Ectodermal cell (in vitro differentiated cells): ENCODE measurements at regions not wholly inside any gene's neighbourhood (a gene's known extent, or its start where the extent isn't known, plus 50 kb on each side); places are given as distances from the start of the nearest gene placed in this dataset.
"Not testable (repeated sequence)": the region's sequence is repeated elsewhere in the genome, so short reads cannot be mapped to it uniquely, and the experiment has no call there.

ENCODE experiments used
- H3K27ac ChIP-seq: 2 replicates; pipeline ENCODE4 v1.7.0; 2013; ENCODE audit warnings: mild to moderate bottlenecking, low read depth, low read length; ENCODE audit not compliant: insufficient read depth, poor library complexity, severe bottlenecking
- H3K27me3 ChIP-seq: 2 replicates; pipeline ENCODE4 v1.7.0; 2013; ENCODE audit warnings: mild to moderate bottlenecking, low read length; ENCODE audit not compliant: insufficient read depth, control insufficient read depth, poor library complexity, severe bottlenecking
- H3K36me3 ChIP-seq: one replicate; pipeline ENCODE4 v1.7.0; 2013; ENCODE audit warnings: low read length; ENCODE audit not compliant: control insufficient read depth, insufficient read depth
- H3K4me1 ChIP-seq: one replicate; pipeline ENCODE4 v1.7.0; 2013; ENCODE audit warnings: low read length; ENCODE audit not compliant: control insufficient read depth, insufficient read depth
- H3K4me3 ChIP-seq: 2 replicates; pipeline ENCODE4 v1.7.0; 2013; ENCODE audit warnings: low read depth, low read length, control low read depth; ENCODE audit not compliant: insufficient read depth
- H3K9me3 ChIP-seq: 2 replicates; pipeline ENCODE4 v1.7.0; 2013; ENCODE audit warnings: mild to moderate bottlenecking, low read length, moderate library complexity; ENCODE audit not compliant: control insufficient read depth
- WGBS, 2 experiments: methylation state at CpG; one replicate each; pipeline ENCODE4 v1.1.7; 2013; ENCODE audit warnings: missing lambda C conversion rate in 2 of 2; 5-methylcytosine and 5-hydroxymethylcytosine counted together

DNA sequence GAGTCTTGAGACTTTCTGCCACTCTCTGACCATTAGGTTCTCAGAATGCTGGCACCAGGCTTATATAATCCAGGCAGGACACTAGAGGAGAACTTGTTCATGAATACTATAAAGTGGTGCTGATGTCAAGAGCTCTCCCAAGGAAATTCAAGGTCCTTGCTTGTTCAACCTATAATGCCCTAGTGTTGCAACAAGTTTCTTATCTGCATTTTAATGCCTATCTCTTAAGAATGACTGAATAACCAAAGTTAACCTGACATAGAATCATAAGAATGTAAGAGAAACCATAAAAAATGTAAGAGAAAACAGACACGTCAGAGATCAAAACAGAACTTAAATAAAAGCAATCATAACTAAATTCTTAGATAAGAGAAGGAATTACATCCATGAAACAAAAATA is 640.8 kb upstream of the SGCD start:
- Histone ChIP-seq H3K4me3 (no peak overlapping the region), H3K27me3 (no peaks in the 10 kb centered on the region), H3K27ac (no peak overlapping the region), H3K9me3 (no peaks in the 10 kb centered on the region), H3K4me1 (no peaks in the 10 kb centered on the region), H3K36me3 (no peaks in the 10 kb centered on the region)
- WGBS, 2 experiments: no CpG with 5 or more reads among the region's 1 CpG

DNA sequence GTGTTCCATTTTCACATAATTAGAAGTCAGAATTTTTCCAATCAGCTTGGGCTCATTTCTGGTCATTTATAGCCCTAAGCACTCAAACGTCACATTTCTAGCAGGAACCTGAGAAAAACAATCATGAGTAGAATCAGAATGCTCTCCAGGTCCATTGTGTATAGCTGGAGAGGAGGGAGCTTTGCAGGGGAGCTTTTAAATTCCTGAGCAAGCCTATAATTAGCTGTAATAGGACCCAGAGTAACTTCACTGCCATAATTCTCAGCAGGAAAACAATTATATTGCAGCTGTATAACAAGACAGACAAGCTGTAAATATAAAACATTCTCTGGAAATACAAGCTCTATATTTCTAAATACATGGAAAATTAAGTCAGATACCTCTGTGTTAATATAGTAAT is 637.6 kb upstream of the SGCD start:
- Histone ChIP-seq H3K4me3 (no peak overlapping the region), H3K9me3 (no peaks in the 10 kb centered on the region), H3K27me3 (no peaks in the 10 kb centered on the region), H3K4me1 (no peaks in the 10 kb centered on the region), H3K36me3 (no peaks in the 10 kb centered on the region), H3K27ac (no peak overlapping the region)
- WGBS, 2 experiments: 56 to 60% methylated on average over 1 of the region's 1 CpG

GRCh38 chr5:155696362-155696761 is 630.6 kb upstream of the SGCD start:
- no peaks in the 10 kb centered on the region for H3K36me3 ChIP-seq
- WGBS, 2 experiments: 81 to 86% methylated on average over 1 of the region's 1 CpG
- no peak overlapping the region for H3K27ac ChIP-seq
- H3K4me1 ChIP-seq: no peaks in the 10 kb centered on the region
- H3K27me3 ChIP-seq: no peaks in the 10 kb centered on the region
- H3K9me3 ChIP-seq: no peaks in the 10 kb centered on the region
- no peak overlapping the region for H3K4me3 ChIP-seq

GRCh38 chr5:155697236-155697635 is 629.7 kb upstream of the SGCD start:
- 89 to 97% methylated on average over 4 of the region's 4 CpGs for WGBS, 2 experiments
- Histone ChIP-seq H3K27ac (no peak overlapping the region), H3K4me1 (no peaks in the 10 kb centered on the region), H3K9me3 (no peaks in the 10 kb centered on the region), H3K27me3 (no peaks in the 10 kb centered on the region), H3K4me3 (no peak overlapping the region), H3K36me3 (no peaks in the 10 kb centered on the region)

GRCh38 chr5:155699385-155699784 is 627.6 kb upstream of the SGCD start:
- Histone ChIP-seq H3K9me3 (no peaks in the 10 kb centered on the region), H3K27ac (no peak overlapping the region), H3K4me3 (no peak overlapping the region), H3K27me3 (no peaks in the 10 kb centered on the region), H3K36me3 (no peaks in the 10 kb centered on the region), H3K4me1 (no peaks in the 10 kb centered on the region)
- 60 to 61% methylated on average over 1 of the region's 1 CpG for WGBS, 2 experiments

DNA sequence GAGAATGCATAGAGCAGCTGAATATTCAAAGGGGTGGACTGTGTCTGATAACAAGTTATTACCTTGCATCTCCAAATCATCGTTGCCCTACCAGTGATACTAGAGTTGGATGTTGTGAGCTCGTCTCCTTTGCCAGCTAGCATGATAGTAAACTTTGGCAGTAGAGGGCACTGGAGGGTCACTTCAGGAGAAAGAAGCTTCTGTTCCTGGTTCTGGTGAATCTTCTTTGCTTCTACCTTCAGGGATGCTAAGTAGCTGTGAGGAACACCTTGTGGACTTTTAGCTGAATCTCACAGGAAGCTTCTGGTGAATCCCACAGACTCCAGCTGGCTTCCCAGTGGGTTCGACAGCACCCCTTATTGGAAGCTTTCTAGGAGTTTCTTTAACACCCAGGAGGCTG is 626.6 kb upstream of the SGCD start:
- Histone ChIP-seq H3K27ac (no peak overlapping the region), H3K36me3 (no peaks in the 10 kb centered on the region), H3K4me3 (no peak overlapping the region), H3K4me1 (no peaks in the 10 kb centered on the region), H3K27me3 (no peaks in the 10 kb centered on the region), H3K9me3 (no peaks in the 10 kb centered on the region)
- WGBS, 2 experiments: 55 to 59% methylated on average over 3 of the region's 3 CpGs

GRCh38 chr5:155711882-155712281 is 615.1 kb upstream of the SGCD start:
- 75 to 100% methylated on average over 1 of the region's 1 CpG for WGBS, 2 experiments

DNA sequence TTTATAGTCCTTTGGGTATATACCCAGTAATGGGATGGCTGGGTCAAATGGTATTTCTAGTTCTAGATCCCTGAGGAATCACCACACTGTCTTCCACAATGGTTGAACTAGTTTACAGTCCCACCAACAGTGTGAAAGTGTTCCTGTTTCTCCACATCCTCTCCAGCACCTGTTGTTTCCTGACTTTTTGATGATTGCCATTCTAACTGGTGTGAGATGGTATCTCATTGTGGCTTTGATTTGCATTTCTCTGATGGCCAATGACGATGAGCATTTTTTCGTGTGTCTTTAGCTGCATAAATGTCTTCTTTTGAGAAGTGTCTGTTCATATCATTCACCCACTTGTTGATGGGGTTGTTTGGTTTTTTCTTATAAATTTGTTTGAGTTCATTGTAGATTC is 612.5 kb upstream of the SGCD start:
- H3K36me3 ChIP-seq, H3K4me3 ChIP-seq, H3K27ac ChIP-seq, H3K27me3 ChIP-seq, H3K9me3 ChIP-seq, H3K4me1 ChIP-seq: not testable (repeated sequence)
- WGBS, 2 experiments: 60 to 72% methylated on average over 2 of the region's 2 CpGs

More at GRCh38 chr5:155711882-155712281, 615.1 kb upstream of the SGCD start:
- no peaks in the 10 kb centered on the region for H3K4me1 ChIP-seq
- H3K27me3 ChIP-seq: no peaks in the 10 kb centered on the region
- H3K4me3 ChIP-seq: no peak overlapping the region
- H3K27ac ChIP-seq: no peak overlapping the region
- H3K9me3 ChIP-seq: no peaks in the 10 kb centered on the region
- H3K36me3 ChIP-seq: no peaks in the 10 kb centered on the region

DNA sequence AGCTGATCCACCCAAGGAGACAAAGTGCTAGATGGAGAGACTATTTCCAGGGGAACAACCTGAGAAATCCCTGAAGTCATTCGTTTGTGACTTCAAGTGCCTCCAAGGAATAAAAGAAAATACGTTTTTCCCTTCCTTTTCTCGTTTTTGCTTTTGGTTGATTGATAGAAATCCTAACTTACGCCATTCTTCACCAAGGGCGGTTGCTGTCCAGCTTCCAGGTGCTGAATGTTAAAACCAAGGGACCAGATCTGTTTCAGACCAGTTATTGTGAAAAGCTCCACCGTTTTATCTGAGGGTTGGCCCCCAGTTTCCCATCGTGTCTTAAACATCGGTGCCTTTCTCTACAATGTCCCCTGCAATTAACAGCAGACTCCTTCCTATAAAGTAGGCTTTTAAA is 600.7 kb upstream of the SGCD start:
- H3K4me3 ChIP-seq: no peak overlapping the region
- H3K9me3 ChIP-seq: no peaks in the 10 kb centered on the region
- 12 to 13% methylated on average over 8 of the region's 8 CpGs for WGBS, 2 experiments
- peaks cover 5% of the 10 kb centered on the region for H3K4me1 ChIP-seq
- peaks cover 78% of the 10 kb centered on the region for H3K27me3 ChIP-seq
- no peak overlapping the region for H3K27ac ChIP-seq
- H3K36me3 ChIP-seq: no peaks in the 10 kb centered on the region

GRCh38 chr5:155727512-155728145 is 599.3 kb upstream of the SGCD start:
- Histone ChIP-seq H3K4me3 (peak overlapping the region; percentile 37), H3K4me1 (peaks cover 5% of the 10 kb centered on the region), H3K9me3 (no peaks in the 10 kb centered on the region), H3K27me3 (peaks cover 86% of the 10 kb centered on the region), H3K27ac (no peak overlapping the region), H3K36me3 (no peaks in the 10 kb centered on the region)
- whole genome bisulfite sequencing, 2 experiments: 3 to 5% methylated on average over 36 of the region's 36 CpGs
